Activated CD8-positive, alpha-beta memory T cell treated with anti-CD3 and anti-CD28 coated beads, Interleukin-2, amount 50 U/mL, for 4 hours (primary cell): ENCODE measurements at regions not wholly inside any gene's neighbourhood (a gene's known extent, or its start where the extent isn't known, plus 50 kb on each side); places are given as distances from the start of the nearest gene placed in this dataset.

Experiments used
- DNase-seq: peaks from one replicate; pipeline ENCODE4 v3.0.0-alpha.2; 2020

DNA sequence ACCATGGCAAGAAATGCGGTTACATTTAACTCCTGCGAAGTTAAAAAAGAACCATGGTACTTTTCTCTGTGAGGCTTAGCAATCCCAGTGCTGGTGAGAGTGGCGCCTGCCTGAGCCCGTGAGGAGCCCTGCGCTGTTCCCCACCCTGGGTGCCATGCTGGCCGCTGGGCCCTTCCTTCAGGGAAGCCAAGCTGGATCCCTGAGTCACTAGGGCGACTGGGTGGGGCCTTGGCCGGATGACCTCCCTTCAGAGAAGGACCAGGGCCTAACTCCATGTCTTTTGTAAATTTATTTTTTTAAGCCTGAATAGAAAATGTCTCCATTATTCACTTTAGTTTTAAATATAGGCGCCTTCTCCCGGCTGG is 209.1 kb downstream of the ERMARD start:
- no peak for DNase-seq

DNA sequence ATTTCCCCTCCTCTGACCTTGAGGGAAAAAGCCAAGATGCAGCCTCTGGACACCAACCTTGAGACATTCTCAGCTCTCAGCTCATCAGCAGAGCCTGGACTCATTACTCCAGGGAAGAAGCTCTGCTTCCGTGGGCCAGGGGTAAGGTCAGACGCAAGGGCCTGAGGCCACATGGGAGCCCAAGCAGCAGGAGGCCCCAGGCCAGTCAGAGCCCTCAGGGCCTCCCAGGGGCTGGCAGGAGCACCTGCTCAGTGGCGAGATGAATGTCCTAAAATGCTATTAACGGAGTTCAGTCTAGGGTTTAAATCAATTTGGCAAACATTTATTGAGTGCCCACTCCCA is 208.6 kb downstream of the ERMARD start:
- DNase-seq, result no peak

DNA sequence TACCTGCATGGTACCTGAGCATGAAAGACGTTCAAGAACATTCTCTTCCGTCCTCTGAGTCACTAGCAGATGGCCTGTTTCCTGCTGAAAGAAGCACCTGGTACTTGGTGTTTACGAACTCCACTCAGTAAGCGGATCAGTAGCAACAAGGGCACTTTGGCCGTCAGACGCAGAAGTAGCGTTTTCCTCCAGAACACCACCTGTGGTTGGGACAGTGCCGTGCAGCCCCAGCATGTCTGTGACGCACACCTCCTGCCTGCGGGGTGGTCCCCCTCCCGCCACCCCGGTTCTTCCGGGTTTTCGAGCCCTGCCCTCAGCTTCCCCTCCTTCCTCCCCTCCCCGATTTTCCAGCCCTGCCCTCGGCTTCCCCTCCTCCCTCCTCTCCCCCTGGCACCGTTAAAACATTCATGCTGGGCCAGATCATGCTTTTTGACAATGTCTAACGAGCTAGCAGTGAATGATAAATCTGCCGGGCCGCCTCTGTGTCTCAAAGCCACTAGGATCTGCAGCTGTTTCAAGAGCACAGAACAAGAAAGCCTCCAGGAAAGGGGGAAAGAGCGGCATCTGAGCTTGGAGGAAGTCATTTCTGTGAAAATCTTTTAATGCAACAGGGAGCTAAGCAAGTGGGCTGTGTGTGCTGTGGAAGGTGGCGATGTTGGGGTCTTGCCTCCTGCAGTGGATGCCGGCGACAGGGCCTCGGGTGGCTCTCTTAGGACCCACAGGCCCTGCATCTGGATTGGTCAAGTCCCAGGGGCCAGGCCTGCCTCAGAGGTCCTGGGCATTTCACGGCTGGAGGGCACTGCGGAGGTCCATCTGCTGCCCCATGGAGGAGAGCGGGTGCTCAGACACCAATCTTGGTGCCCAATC is 207.9 kb downstream of the ERMARD start:
- peak; percentile 31 for DNase-seq

DNA sequence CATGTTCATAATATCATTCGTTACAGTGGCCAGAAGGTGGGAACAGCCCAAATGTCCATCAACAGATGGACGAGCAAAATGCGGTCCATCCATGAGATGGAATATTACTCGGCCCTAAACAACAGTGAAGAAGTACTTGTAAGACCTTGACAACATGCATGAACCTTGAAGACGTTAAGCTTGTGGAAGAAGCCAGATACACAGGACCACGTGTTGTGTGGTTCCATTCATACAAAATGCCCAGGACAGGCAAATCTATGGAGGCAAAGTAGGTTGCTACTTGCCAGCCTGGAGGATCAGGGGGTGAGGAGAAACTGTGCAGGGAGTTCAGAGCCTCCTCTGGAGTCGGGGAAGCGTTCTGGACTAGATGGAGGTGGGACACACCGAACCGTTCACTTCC is 207.1 kb downstream of the ERMARD start:
- no peak for DNase-seq

DNA sequence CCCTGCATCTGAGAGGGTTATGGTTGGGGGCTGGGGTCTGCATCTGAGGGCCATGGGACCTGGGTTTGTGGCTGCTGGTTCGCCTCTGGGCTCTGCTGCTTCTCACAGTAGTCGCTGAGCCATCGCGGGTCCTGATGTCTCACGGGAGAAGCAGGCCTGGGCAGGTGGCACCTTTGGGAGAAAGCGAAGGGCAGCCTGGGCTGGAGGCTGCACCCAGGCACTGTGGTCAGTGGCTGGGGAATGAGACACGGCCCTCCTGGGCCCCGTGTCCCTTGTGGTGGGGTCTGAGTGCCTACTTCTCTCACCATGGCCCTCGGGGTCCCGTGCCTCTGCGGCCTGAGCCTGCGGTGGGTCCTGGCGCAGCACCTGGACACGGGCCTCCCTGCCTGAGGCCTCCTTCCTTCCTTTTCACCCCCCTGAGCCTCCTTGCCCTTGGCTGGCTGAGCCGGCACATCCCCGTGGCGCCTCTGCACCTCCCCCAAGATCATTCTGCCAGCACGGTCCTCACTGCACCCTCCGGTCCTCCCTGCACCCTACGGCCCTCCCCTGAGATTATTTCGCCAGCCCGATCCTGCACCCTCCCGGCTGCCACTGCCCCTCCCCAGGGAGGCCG is 206.0 kb downstream of the ERMARD start:
- DNase-seq, result no peak

DNA sequence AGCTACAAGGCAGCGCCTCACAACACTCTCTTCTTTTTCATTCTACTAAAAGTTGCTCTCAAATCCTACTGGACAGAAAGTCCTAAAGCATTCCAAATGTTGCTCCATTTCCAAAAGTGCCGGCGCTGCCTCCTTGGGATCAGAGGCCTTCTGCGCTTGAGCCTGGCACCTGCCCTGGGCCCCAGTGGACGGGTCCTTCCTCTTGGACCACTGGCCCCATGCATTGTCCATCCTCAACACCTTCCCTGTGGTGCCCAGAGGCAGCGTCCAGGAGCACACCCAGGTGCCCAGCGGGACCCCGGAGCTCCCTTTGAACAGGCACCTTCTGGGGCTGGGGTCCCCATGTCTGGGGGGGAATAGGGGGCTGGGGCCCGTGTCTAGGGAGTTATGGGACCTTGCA is 205.2 kb downstream of the ERMARD start:
- no peak for DNase-seq

DNA sequence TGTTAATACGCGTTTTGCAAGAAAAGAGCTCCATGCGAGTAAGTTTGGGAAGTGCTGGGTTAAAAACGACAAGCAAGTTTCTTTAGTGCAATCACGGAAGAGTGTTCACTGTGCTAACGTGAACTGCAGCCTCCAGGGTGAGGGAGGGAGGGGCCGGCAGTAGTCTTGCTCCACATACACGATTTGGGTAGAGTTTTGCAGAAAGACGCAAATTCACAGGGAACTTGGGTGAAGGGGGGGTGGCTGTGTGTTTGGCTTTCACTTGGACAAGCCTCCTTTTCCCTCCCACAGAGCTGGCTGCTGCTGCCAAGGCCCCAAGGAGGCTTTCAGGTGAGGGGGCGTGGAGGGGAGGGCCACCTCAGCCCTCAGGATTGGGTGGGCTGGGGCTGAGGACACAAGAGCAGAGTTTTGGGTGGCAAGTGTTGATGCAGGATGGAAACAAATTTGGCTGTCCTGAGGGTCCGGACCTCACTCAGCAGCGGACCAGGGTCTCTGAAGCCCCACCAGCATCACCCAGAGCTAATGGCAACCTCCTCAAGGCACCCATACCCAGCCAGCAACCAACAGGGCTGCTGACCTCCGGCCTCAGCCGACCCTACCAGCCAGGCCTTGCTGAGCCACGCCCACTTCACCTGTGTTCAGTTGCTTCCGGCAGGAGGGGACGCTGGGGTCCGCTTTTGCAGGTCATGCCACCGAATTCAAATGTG is 204.5 kb downstream of the ERMARD start:
- DNase-seq, result no peak

DNA sequence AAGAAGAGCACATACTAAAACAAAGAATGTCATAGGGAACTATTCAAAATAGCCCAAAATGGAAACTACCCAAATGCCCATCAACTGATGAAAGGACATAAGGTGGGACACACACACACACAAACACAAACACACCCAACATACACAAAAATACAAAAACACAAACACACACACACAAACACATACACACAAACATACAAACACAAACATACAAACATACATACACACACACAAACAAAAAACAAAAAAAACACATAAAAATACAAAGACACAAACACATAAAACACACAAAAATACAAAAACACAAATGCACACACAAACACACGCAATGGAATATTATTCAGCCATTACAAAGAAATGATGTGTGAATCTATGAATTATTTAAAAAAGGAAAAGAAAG is 203.6 kb downstream of the ERMARD start:
- DNase-seq, result no peak

DNA sequence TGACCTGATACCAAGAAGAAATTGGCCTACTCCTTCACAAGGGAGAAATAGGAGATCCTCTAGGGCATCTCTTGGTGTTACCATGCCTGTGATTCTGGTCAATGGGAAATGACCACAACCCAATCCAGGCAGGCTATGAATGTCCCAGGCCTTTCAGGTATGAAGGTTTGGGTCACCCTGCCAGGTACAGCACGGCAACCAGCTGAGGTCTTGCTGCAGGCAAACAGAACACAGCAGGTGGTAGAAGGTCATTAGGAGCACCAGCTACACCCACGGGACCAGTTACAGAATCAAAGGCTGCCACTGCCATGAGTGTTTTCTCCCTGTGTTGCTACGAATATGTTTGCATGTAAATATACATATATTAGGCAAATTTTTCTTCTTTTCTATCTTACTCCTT is 202.3 kb downstream of the ERMARD start:
- no peak for DNase-seq

DNA sequence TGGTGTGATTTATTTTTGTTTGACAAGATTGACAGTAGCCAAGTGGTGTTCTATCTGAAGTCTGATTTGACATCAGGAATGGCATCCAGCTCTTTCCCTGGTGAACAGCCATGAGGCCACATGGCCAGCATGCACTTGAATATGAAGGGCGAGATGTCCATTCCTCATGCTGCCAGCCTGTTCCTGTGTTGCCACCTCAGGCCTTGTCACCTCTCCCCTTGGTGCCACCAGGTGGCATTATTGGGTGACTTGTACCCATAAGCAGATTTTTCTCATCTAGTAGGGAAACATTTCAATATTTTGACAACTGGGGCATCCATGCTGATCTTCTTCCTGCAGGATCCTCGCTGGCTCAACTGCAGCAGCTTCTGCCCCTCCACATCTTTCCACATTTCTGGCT is 199.1 kb downstream of the ERMARD start:
- DNase-seq, result no peak

DNA sequence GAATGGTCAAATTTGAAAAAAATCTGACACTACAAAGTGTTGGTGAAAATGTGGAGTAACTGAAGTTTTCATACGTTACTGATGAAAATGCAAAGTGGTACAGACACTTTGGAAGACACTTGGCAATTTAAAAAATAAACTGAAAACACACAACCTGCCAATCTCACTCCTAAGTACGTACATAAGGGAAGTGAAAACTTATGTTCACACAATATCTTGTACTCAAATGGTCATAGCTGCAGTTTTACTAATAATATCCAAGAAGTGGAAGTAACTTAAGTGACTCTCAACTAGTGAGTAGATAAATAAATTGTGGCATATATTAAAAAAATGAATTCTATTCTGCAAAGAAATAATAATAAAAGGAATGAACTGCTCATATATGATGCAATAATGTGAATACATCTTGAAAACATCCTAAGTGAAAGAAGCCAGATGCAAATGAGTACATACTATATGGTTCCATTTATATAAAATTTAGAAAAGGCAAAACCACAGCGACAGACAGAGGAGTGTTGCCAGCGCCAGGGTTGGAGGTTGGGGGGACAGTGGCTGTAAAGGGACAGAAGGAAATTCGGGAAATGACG is 198.2 kb downstream of the ERMARD start:
- DNase-seq, result no peak

DNA sequence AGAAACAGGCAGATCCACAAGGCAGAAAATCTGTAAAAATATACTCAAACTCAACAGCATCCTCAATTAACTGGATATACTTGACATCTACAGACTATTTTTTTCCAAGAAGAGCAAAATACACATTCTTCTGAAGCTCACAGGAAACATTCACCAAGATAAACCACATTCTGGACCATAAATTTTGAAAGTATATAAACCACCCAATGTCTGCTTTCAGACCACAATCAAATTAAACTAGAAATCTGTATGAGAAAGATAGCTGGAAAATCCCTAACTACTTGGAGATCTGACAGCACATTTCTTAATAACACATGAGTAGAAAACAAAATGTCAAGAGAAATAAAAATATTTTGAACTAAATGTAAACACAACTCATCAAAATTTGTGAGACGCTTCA is 195.5 kb downstream of the ERMARD start:
- no peak for DNase-seq

DNA sequence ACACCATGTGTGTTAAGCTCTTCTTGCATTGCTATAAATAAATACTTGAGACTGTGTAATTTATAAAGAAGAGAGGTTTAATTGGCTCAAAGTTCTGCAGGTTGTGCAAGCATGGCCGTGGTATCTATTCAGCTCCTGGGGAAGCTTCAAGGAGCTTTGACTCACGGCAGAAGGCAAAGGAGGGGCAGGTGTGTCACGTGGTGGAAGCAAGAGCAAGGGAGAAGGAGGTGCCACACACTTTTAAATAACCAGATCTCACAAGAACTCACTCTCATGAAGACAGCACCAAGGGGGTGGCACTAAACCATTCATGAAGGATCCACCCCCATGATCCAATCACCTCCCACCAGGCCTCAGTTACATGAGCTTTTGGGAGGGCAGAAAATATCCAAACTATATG is 193.7 kb downstream of the ERMARD start:
- DNase-seq, result no peak

DNA sequence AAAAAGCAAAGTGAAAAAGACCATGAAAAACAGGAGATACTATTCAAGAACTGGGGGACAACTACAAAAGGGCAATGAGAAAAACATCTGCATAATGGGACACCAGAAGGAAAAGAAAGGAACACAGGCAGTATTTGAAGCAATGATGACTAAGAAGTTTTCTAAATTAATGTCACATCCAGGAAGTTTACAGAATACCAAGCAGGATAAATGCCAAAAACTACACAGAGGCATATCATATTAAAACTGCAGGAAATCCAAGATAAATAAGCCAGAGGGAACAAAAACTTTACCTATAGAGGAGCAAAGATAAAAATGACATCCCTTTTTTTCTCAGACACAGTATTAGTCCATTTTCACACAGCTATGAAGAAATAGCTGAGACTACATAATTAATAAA is 193.0 kb downstream of the ERMARD start:
- DNase-seq, result no peak

DNA sequence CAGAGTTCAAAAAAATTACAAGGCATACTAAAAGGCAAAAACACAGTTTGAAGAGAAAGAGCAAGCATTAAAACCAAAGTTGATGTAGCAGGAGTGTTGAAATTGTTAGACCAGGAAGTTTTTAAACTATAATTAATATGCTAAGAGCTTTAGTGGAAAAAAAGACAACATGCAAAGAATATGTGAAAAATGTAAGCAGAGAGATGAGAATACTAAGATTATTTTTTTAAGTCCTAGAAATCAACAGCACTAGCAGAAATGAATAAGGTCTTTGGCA is 192.6 kb downstream of the ERMARD start:
- DNase-seq, result no peak

DNA sequence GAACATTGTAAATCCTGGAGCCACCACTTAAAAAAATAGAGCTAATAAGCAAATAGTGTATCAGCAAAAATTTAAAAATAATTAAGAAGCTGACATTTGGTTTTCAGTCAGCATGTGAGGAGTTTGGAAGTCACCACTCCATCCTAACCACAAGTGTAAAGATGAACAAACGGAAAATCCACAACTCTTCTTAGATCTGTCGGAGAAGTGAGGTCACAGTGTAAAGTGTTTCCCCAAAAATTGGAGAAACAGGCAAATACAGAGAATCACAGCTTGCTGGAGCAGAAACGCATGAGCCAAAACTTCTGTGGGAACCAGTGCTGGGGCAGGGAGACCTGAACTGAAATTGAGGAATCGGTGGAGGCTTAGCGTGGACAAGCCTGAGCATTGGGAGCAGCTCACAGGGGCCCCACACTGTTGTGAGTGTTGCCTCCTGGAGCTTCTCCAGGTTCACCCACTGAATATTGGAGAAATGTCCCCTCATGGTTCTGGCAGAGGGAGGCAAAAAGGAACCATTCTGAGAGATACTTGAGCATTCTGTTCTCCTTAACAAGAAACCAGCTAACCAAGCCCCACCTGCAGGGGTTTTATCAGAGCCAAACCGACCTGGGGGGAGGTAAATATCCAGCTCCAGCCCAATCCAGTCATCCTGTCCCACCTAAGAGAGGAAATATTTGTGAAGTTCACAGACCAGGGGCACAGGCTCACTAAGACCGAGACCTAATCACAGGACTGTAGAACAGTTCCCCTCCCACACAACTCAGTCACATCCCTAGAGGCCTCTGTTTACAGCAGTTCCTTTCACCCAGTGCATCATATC is 192.0 kb downstream of the ERMARD start:
- no peak for DNase-seq

DNA sequence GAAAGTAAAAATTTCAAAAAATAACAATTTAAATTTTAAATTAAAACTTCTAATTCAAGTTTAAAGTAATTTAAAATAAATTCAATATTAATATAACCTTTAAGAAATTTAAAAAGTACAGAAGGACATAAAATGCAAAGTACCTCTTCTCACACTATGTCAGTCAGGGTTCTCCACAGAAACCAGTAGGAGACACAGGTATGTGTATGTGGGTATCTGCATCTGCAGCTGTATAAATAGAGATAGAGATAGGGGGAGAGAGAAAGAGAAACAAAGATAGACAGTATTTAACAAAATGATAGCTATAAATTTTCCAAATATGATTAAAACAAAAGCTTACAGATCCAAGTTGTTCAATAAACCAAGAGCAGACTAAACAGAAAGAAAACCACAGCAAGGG is 190.8 kb downstream of the ERMARD start:
- DNase-seq, result no peak

DNA sequence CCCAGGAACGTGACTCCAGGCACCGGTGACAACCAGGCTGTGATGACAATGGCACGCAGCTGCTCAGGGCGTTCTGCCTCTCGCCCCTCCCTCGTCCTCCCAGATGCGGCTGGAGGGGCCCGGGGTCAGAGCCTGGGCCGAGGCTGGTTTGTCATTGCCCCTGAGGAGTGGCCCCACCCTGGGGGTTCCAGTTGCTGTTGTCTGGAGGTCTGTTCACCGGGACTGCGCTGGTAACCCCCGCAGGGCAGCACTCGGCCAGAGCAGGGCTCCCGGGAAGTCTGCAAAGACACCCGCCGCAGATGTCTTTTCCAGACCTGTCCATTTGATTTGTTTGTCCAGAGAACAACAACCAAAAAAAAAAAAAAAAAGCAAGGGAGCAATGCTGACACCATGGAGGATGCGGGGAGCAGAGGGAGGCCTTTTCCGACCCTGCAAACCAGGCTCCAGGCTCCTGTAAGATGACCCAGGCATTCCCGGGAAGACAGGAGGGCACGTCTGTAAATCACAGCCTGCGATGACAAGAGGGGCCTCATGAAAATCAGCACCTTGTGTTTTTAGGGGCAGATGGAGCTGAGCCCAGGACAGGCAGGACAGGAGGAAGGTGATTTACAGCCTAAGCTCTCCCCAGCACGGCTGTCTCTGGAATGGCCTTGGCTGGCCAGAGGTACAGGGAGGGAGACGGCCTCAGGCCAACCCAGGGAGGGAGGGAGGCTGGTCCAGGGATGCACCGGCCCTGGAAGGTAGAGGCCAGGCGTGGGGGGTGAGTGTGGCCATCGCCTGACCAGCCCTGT is 189.3 kb downstream of the ERMARD start:
- DNase-seq, result no peak

DNA sequence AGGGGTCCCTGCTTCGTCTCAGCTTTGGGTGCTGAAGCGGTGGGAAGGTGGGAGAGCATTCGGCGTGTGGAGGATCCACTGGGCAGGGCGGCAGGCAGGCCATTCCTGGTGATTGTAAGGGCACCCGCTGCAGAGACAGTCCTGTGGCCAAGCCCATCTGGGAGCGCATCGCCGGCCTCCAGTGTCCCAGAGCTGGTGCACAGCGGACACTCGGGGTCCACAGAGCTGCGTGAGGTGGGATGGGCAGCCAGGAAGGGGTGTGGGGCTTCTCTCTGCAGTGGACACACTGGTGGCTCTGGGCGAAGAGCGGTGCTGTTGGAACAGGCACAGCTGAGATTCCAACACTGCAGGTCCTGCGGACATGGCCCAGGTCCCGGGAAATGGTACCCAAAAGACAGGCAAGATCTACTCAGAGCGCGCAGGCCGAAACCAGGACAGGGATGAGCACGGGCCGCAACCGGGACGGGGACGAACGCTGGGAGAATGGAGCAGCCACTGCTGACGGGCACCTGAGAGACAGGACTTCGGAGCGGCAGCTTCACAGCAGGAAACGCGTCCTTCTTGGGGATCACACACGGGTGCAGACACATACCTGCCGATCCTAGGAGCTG is 188.2 kb downstream of the ERMARD start:
- no peak for DNase-seq

DNA sequence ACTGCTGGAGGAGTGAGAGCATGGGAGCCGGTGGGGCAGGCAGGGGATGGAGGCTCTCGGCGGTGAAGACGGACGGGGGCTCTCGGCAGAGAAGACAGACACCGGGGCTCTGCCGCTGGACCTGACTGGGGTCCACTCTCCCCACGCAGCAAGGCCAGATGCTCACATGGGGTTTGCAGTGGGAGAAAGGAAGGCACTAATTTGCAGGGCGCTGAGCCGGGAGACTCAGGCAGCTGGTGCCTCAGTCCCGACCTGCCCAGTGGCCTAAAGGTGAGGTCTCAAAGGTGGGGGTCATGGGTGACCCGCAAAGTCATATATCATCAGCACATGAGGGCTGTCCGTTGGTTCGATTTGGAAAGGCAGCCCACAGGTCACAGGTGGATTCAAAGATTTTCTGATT is 187.3 kb downstream of the ERMARD start:
- DNase-seq, result no peak

DNA sequence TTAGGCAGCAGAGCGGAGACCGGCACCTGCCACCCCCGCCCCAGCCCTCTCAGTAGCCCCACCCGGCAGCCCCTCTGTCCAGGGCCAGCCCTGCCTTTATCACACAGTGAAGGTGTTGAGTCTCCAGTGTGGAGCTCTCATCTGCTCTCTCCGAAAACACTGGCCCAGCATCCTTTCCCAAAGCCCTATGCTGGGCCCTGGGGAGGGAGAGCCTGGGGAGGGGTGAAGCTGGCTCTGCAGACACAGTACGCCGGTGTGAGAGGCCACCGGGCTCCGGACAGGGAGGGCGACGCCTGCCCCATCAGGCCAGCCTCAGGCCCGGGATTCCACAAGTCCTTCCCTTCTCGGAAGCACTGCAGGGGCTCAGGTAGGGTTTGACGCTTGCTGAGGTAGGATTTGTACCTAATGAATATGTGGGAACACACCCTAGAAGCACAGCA is 186.9 kb downstream of the ERMARD start:
- DNase-seq, result no peak
